NCI-H1092 (cell line): ENCODE measurements at regions not wholly inside any gene's neighbourhood (a gene's known extent, or its start where the extent isn't known, plus 50 kb on each side); places are given as distances from the start of the nearest gene placed in this dataset.

Experiments used
- DNase-seq: peaks from one replicate; lab custom pipeline; 2025; lab: John Stamatoyannopoulos, UW

- DNase-seq = no peak
Measured at GRCh38 chr14:98822917-98823316, 449.1 kb downstream of the BCL11B start.

GRCh38 chr14:98826618-98827017 is 445.4 kb downstream of the BCL11B start:
- DNase-seq = no peak

DNA sequence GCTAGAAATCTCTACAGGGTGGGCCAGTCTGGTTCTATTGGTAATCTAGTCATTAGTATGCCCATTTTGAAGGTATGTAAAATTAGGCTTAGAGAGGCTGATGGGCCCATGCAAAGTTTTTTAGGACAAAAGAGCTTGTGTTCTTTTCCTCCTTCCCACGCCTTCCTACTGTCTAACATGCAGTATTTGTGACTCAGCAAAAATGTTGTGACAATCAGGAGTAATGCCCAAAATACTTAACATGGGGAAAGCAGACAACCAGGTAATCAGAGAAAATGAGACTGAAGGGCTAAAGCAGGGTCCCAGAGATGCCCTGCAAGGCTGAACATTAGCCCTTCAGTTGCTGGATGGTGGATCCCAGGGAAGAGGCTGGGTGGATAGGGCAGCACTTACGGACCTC is 437.9 kb downstream of the BCL11B start:
- DNase-seq = no peak

- no peak for DNase-seq
Measured at GRCh38 chr14:98835051-98835824, 436.8 kb downstream of the BCL11B start.

- DNase-seq = no peak
Measured at GRCh38 chr14:98835825-98836100, 436.2 kb downstream of the BCL11B start.

GRCh38 chr14:98840091-98840490 is 431.9 kb downstream of the BCL11B start:
- DNase-seq = no peak

DNA sequence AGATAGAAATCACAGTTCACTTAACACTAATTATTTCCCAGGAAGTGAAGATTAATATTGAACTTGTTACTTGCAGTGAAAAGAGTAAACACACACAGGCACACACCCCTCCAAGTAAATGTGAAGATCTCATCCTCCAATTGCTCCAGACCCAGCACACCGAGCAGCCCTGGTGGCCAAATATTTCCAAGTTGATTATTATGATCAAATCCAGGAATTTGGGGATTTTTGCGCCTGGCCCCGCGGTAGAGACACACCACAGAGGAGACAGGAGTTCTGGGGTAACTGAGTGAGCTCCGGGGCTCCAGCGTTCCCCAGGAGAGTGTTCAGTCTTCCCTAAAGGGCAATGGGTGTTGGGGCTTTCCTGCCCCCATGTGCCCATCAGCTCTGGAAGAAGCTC is 431.5 kb downstream of the BCL11B start:
- no peak for DNase-seq

DNA sequence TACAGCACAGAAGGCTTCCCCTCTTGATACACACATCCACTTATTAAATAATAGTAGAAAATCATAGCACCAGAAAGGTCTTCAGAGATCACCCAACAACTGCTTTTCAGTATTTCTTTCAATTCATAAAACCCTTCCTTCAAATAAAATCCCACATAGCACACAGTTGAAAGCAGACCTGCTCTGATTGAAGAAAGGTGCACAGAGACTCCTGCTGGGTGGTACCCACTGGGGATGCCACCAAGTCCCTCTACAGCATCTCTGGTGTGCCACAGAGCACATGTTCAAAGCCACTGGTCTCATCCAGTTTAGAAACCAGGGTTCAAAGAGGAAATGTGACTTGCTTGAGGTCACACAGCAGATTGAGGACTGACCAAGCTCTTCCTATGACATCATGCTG is 427.5 kb downstream of the BCL11B start:
- DNase-seq = no peak

- no peak for DNase-seq
Measured at GRCh38 chr14:98847521-98848468, 424.2 kb downstream of the BCL11B start.

GRCh38 chr14:98853063-98853729 is 418.8 kb downstream of the BCL11B start:
- no peak for DNase-seq

GRCh38 chr14:98855926-98856715 is 415.9 kb downstream of the BCL11B start:
- DNase-seq = no peak

DNA sequence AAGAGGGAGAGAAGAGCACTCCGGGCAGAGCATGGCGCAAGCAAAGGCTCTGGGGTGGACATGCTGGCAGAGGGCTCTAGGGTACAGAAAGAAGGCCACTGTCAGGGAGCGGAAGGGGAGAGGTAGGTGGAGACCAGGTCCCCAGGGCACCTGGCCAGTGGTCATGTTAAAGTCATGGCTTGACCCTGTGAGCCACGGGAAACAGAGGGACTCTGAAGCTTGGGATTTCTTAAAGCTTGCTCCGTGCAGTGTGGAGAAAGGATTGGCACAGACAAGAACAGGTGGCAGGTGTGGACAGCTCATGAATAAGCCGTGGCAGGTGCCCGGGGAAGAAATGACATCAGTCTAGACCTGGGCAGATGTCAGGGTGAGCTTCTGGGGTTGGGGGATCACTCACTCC is 413.8 kb downstream of the BCL11B start:
- DNase-seq = no peak

DNA sequence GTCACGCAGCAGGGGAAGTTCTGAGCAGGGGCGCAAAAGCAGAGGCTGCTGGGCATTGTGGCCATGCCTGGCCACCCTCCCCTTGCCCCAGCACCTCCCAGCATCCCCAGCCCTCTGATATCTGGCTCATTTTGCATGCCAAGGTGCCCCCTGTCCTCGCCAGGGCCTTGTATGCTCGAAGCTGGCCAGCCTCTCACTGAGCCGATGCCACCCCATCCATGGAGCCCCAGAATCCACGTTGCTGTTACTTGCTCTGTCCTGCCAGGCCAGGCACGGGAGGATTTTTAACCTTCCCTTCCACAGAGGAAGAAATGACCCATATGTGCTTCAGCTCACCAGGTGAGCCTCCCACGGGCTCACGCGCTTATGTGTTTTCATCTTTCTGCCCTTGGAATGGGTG is 413.4 kb downstream of the BCL11B start:
- no peak for DNase-seq

GRCh38 chr14:98859301-98859700 is 412.7 kb downstream of the BCL11B start:
- no peak for DNase-seq

DNA sequence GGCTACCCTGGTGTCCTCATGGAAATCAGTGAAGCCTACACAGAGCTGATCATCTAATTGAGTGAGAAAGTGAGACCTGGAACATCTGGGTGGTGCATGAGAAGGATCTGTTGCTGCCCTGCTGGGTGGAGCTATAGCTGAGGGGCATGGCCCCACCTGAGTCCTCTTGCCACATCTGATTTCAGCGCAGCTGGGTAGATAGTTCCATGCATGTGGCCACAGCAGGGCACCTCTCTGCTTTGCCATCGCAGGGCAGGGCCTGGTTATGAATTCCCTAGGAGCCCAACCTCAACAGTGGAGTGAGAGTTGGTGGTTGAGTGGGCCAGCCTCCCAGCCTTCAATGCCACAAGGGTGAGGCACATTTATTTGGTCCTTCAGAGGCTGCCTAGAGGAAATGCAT is 407.8 kb downstream of the BCL11B start:
- DNase-seq = no peak

GRCh38 chr14:98867146-98867545 is 404.9 kb downstream of the BCL11B start:
- no peak for DNase-seq

- DNase-seq = no peak
Measured at GRCh38 chr14:98867726-98868125, 404.3 kb downstream of the BCL11B start.

- DNase-seq = no peak
Measured at GRCh38 chr14:98868866-98869265, 403.1 kb downstream of the BCL11B start.

DNA sequence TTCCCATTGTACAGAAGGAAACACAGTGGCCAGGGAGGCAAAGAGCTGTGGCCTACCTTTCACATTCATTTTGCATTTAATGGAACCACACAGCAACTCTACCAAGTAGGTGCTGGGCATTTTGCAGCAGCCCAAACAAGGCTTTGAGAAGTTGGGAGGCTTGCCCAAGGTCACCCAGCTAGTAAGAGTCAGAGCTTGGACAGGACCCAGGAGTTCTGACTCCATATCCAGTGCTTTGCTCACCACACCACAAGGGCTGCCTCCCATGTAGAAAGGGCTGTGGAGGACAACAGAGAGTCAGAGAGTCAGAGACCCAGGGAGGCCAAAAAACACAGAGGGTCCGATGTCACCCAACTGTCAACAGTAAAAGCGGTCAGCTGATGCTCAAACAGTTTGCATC is 400.2 kb downstream of the BCL11B start:
- no peak for DNase-seq

DNA sequence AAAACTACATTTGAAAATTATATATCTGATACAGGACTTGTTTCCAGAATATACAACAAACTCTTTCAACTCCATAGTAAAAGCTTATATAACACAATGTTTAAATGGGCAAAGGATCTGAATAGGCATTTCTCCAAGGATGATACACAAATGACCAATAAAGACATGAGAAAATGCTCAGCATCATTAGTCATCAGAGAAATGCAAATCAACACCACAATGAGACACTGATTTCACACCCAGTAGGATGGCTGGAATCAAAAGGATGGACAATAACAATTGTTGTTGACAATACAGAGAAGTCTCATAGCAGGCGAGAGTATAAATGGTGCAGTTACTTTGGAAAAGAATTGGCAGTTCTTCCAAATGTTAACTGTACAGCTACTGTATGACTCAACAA is 394.9 kb downstream of the BCL11B start:
- no peak for DNase-seq

GRCh38 chr14:98878282-98878681 is 393.7 kb downstream of the BCL11B start:
- DNase-seq = no peak

DNA sequence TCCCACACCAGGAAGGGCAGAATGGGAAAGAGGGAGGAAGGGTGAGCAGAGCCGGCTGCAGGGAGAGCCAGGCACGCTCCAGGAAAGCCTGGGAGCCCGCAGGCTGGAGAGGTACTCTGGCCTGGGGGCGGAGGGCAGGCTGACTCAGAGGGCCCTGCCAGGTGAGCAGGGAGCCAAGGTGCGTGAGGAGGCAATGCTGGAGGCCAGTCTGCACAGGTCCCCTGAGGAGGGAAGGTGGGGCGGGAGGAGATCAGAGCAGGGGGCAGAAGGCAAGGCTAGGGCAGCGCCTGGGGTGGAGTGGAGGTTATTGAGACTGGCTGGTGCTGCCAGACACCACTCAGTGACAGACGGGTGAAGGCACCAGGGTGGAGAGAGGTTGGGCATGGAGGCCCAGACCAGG is 385.0 kb downstream of the BCL11B start:
- no peak for DNase-seq
